Activated naive CD4-positive, alpha-beta T cell treated with anti-CD3 and anti-CD28 coated beads for 36 hours (primary cell): ENCODE measurements at regions not wholly inside any gene's neighbourhood (a gene's known extent, or its start where the extent isn't known, plus 50 kb on each side); places are given as distances from the start of the nearest gene placed in this dataset.

ENCODE experiments used
- CTCF ChIA-PET: fragments of 350-600 bp; sonication (Branson Sonifier 250); formaldehyde crosslinking; loops from one replicate; lab custom pipeline; 2021; ENCODE audit warnings: antibody characterized with exemption; lab: Charles Lee
- DNase-seq: peaks from one replicate; pipeline ENCODE4 v3.0.0-alpha.2; 2020
- H3K27ac Mint-ChIP-seq: one replicate; pipeline ENCODE4 v1.8.0; 2021; ENCODE audit warnings: mild to moderate bottlenecking, mixed read lengths
- H3K27me3 Mint-ChIP-seq: one replicate; pipeline ENCODE4 v1.8.0; 2021; ENCODE audit warnings: low read depth, mixed read lengths
- H3K36me3 Mint-ChIP-seq: one replicate; pipeline ENCODE4 v1.8.0; 2021; ENCODE audit warnings: low read depth, mixed read lengths
- H3K4me1 Mint-ChIP-seq: one replicate; pipeline ENCODE4 v1.8.0; 2021; ENCODE audit warnings: low read depth, mixed read lengths
- H3K4me3 Mint-ChIP-seq: one replicate; pipeline ENCODE4 v1.8.0; 2021; ENCODE audit warnings: mild to moderate bottlenecking, moderate library complexity, mixed read lengths
- H3K9me3 Mint-ChIP-seq: one replicate; pipeline ENCODE4 v1.8.0; 2021; ENCODE audit warnings: mixed read lengths
- intact Hi-C: fragments of 100-400 bp; cut with micrococcal nuclease; formaldehyde crosslinking; loops from one replicate; pipeline ENCODE4 v1.15.1; 2023

DNA sequence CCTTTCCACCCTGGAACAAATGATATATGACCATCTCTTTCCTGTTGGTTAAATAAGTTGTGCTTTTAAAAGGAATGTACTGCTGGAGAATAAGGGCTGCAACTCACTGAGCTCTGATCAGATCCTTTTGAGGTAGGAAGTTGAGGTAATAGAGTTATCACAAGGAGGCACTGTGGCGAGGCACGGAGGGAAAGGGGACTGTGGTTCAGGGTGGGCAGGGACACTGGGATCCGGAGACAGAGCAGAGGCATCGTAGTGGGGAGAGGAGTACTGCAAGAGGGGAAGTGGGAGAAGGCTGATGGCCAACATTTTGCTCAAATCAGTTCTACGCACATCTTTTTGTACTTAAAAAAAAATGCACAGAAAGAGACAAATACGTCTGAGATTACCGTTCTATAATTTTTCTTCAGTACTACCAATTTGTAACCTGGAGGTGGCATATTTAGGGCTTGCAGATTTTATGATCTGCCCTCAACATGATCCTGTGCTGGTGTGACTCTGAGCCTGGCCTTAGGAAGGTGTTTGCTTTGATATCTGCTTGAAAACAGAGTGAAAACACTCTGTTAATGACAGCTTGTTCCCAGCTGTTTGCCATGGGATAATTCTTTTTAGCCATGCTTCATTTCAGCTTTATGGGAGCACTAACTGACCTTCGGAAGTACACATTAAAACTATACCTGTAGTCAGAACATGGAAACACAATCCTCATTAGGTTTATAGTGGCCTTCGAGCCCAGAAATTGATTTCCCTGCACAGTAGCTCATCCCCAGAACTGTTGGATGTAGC, 168.1 kb downstream of the KCNE4 start:
- intact Hi-C loops: no loop called here
- Mint-ChIP-seq H3K4me1 (no peaks in the 10 kb centered on the region), H3K36me3 (no peaks in the 10 kb centered on the region), H3K27me3 (no peaks in the 10 kb centered on the region), H3K27ac (no peak overlapping the region), H3K4me3 (no peak overlapping the region), H3K9me3 (no peaks in the 10 kb centered on the region)
- DNase-seq: no peak
- CTCF ChIA-PET: interaction anchor here (0.6 kb wide), 1 partner anchor 248 kb away, joined by 3 read pairs; no protein-coding TSS in a partner anchor

DNA sequence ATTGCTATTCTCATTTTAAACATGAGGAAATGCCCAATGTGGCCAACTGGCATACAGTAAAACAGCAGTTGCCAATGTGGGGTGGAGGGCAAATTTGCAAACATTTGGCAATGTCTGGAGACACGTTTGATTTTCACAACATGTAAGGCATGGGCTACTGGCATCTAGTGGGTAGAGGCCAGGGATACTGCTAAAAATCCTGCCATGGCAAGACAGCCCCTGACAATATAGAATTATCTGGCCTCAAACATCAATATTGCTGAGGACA, 168.6 kb downstream of the KCNE4 start:
- no peaks in the 10 kb centered on the region for H3K27me3 Mint-ChIP-seq
- no peaks in the 10 kb centered on the region for H3K36me3 Mint-ChIP-seq
- H3K4me1 Mint-ChIP-seq: no peaks in the 10 kb centered on the region
- no peaks in the 10 kb centered on the region for H3K9me3 Mint-ChIP-seq
- H3K4me3 Mint-ChIP-seq: no peak overlapping the region
- CTCF ChIA-PET: no interaction called here
- H3K27ac Mint-ChIP-seq: no peak overlapping the region
- no peak for DNase-seq
- intact Hi-C loops: no loop called here

- DNase-seq: no peak
- Mint-ChIP-seq H3K4me3 (no peak overlapping the region), H3K4me1 (no peaks in the 10 kb centered on the region), H3K27me3 (no peaks in the 10 kb centered on the region), H3K9me3 (peaks cover 2% of the 10 kb centered on the region), H3K36me3 (no peaks in the 10 kb centered on the region), H3K27ac (no peak overlapping the region)
- CTCF ChIA-PET: no interaction called here
- intact Hi-C loops: no loop called here
Observed at GRCh38 chr2:223221139-223221835, 169.3 kb downstream of the KCNE4 start.

DNA sequence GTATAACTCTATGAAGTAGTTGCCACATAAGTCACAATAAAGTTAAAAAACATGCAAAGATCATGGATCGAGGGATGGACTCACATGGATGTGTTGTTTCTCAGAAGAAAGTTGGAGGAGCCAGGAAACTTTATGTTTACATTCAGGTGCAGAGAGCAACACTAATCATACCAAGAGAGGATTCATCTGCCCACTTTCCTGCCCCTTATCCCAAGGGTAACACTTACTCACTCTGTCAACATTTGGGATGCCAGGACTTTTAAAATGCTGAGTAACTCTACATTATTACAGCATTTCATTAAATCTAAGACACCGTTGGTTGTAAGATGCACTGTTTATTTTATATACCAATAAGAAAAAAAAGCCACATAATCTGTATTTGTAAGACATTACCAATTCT, 170.4 kb downstream of the KCNE4 start:
- CTCF ChIA-PET: no interaction called here
- Mint-ChIP-seq H3K4me3 (no peak overlapping the region), H3K4me1 (no peaks in the 10 kb centered on the region), H3K36me3 (no peaks in the 10 kb centered on the region), H3K27ac (no peak overlapping the region), H3K27me3 (no peaks in the 10 kb centered on the region), H3K9me3 (peaks cover 4% of the 10 kb centered on the region)
- no peak for DNase-seq
- intact Hi-C loops: no loop called here

DNA sequence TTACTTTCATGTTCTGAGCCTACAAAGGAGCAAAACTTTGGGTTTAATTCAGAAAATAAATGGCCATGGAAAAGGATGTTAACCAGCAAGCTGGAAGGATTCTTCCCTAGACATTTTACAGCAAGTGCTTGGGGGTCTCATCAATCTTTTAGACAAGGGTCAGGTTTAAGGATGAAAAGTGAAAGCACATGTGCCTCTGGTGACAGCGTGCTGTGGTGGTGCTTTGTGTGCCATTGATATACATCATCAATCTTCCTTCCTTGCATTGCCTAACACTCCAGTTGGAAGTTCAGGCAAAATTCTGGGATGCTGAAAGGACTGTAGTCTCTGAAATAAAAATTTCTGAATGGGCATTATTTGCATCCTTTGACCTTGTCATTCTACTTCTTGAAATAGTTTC, 171.2 kb downstream of the KCNE4 start:
- no peaks in the 10 kb centered on the region for H3K27me3 Mint-ChIP-seq
- no peaks in the 10 kb centered on the region for H3K36me3 Mint-ChIP-seq
- H3K9me3 Mint-ChIP-seq: peaks cover 4% of the 10 kb centered on the region
- no peaks in the 10 kb centered on the region for H3K4me1 Mint-ChIP-seq
- CTCF ChIA-PET: no interaction called here
- DNase-seq: no peak
- intact Hi-C loops: no loop called here
- no peak overlapping the region for H3K27ac Mint-ChIP-seq
- no peak overlapping the region for H3K4me3 Mint-ChIP-seq

DNA sequence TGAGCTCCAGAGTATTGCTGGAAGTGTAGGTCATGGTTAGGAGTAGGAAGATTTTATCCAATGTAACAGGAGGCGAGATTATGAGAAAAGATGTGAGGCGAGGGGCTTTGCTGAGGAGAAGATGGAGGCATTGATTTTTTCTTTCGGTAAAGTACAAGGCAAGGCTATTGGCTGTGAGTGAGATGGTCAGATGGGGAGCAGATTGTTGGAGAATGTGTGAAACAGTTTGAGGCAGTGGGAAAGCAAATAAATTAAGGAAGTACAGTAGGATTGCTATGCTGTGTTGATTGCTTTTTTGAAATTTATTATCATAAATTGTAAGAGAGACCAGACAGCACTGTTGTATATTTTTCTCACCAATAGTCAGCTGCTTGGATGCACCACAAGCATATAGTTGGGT, 173.3 kb downstream of the KCNE4 start:
- H3K27ac Mint-ChIP-seq: no peak overlapping the region
- no peak overlapping the region for H3K4me3 Mint-ChIP-seq
- CTCF ChIA-PET: interaction anchor here (0.6 kb wide), 1 partner anchor 18 kb away, joined by 3 read pairs; no protein-coding TSS in a partner anchor
- DNase-seq: no peak
- H3K4me1 Mint-ChIP-seq: no peaks in the 10 kb centered on the region
- intact Hi-C loops: no loop called here
- peaks cover 4% of the 10 kb centered on the region for H3K9me3 Mint-ChIP-seq
- H3K36me3 Mint-ChIP-seq: no peaks in the 10 kb centered on the region
- H3K27me3 Mint-ChIP-seq: no peaks in the 10 kb centered on the region

- DNase-seq: no peak
- Mint-ChIP-seq H3K27me3 (no peaks in the 10 kb centered on the region), H3K9me3 (peaks cover 4% of the 10 kb centered on the region), H3K4me1 (no peaks in the 10 kb centered on the region), H3K36me3 (no peaks in the 10 kb centered on the region), H3K4me3 (no peak overlapping the region), H3K27ac (no peak overlapping the region)
- intact Hi-C loops: no loop called here
- CTCF ChIA-PET: no interaction called here
Observed at GRCh38 chr2:223226264-223226663, 174.3 kb downstream of the KCNE4 start.

GRCh38 chr2:223227338-223227737, 175.3 kb downstream of the KCNE4 start:
- Mint-ChIP-seq H3K9me3 (peaks cover 4% of the 10 kb centered on the region), H3K4me1 (no peaks in the 10 kb centered on the region), H3K27ac (no peak overlapping the region), H3K4me3 (no peak overlapping the region), H3K27me3 (no peaks in the 10 kb centered on the region), H3K36me3 (no peaks in the 10 kb centered on the region)
- CTCF ChIA-PET: no interaction called here
- intact Hi-C loops: no loop called here
- no peak for DNase-seq

- CTCF ChIA-PET: no interaction called here
- DNase-seq: no peak
- no peak overlapping the region for H3K27ac Mint-ChIP-seq
- no peaks in the 10 kb centered on the region for H3K36me3 Mint-ChIP-seq
- intact Hi-C loops: no loop called here
- H3K4me3 Mint-ChIP-seq: no peak overlapping the region
- H3K9me3 Mint-ChIP-seq: peaks cover 4% of the 10 kb centered on the region
- H3K27me3 Mint-ChIP-seq: no peaks in the 10 kb centered on the region
- H3K4me1 Mint-ChIP-seq: no peaks in the 10 kb centered on the region
Observed at GRCh38 chr2:223228871-223229270, 176.9 kb downstream of the KCNE4 start.

DNA sequence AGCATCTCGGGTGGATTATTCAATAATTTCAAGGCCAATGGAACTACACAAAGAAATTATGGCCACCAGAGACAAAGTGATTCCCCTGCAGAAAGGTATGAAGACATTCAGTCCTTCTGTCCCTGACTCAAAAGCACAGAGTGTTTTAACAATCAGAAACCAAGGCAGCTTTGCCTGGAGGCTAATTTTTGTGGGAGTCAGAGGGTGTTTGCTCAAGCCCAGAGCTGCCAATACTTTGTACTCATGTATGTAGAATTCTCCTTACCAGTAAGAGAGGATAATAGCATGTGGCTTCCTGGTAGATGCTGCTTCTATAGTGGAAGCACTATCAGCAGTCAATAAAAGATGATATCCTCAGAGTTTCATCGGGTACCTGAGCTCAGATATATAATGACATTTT, 178.4 kb downstream of the KCNE4 start:
- DNase-seq: no peak
- Mint-ChIP-seq H3K36me3 (no peaks in the 10 kb centered on the region), H3K9me3 (peaks cover 5% of the 10 kb centered on the region), H3K27ac (no peak overlapping the region), H3K4me3 (no peak overlapping the region), H3K4me1 (no peaks in the 10 kb centered on the region), H3K27me3 (no peaks in the 10 kb centered on the region)
- intact Hi-C loops: no loop called here
- CTCF ChIA-PET: no interaction called here

DNA sequence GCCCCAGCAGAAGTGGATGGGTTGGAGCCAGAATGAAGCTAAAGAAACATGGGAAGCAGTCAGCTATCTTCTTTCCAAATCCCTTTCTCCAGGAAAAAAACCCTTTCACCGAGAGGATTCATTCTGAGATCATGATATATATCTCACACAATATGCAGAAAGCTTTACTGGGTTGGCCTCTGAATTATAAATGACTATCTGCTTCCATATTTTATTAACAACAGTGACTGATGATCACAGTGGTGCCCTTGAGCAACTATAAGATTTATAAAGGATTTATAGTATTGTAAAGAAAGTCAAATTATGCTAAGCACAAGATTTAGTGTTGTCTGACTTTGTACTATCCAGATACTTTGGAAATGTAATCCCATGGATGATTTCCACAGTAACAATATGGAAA, 180.3 kb downstream of the KCNE4 start:
- H3K4me1 Mint-ChIP-seq: no peaks in the 10 kb centered on the region
- no peak for DNase-seq
- no peak overlapping the region for H3K4me3 Mint-ChIP-seq
- no peaks in the 10 kb centered on the region for H3K27me3 Mint-ChIP-seq
- intact Hi-C loops: no loop called here
- H3K9me3 Mint-ChIP-seq: peaks cover 2% of the 10 kb centered on the region
- CTCF ChIA-PET: no interaction called here
- H3K36me3 Mint-ChIP-seq: no peaks in the 10 kb centered on the region
- H3K27ac Mint-ChIP-seq: no peak overlapping the region

- H3K27ac Mint-ChIP-seq: no peak overlapping the region
- intact Hi-C loops: no loop called here
- H3K9me3 Mint-ChIP-seq: peaks cover 2% of the 10 kb centered on the region
- no peaks in the 10 kb centered on the region for H3K36me3 Mint-ChIP-seq
- no peaks in the 10 kb centered on the region for H3K27me3 Mint-ChIP-seq
- CTCF ChIA-PET: no interaction called here
- no peak for DNase-seq
- H3K4me3 Mint-ChIP-seq: no peak overlapping the region
- no peaks in the 10 kb centered on the region for H3K4me1 Mint-ChIP-seq
Observed at GRCh38 chr2:223232896-223233295, 180.9 kb downstream of the KCNE4 start.

DNA sequence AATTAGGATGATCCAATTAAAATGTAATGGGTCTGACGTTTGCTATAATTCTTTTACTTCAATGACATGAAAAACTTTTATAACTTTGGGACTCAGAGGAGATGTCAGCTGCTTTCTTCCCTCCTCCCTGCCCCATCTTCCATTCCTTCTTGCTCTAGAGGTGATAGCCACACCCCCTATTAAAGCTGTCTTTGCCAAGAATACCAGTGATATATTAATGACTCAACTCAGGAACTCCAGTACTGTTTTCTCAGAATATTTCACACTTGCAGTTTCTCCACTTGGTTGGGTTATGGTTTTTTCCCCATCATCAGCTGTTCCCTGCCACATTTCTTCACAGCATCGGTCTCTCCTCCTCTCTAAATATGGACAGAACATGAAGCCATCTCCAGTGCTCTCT, 184.0 kb downstream of the KCNE4 start:
- no peaks in the 10 kb centered on the region for H3K36me3 Mint-ChIP-seq

More for the DNA sequence above, 184.0 kb downstream of the KCNE4 start:
- Mint-ChIP-seq H3K9me3 (peaks cover 2% of the 10 kb centered on the region), H3K4me1 (no peaks in the 10 kb centered on the region), H3K27me3 (no peaks in the 10 kb centered on the region), H3K27ac (no peak overlapping the region), H3K4me3 (no peak overlapping the region)
- DNase-seq: no peak
- CTCF ChIA-PET: no interaction called here
- intact Hi-C loops: no loop called here
